ENCODE measurements at regions not wholly inside any gene's neighbourhood (a gene's known extent, or its start where the extent isn't known, plus 50 kb on each side); places are given as distances from the start of the nearest gene placed in this dataset.

DNA sequence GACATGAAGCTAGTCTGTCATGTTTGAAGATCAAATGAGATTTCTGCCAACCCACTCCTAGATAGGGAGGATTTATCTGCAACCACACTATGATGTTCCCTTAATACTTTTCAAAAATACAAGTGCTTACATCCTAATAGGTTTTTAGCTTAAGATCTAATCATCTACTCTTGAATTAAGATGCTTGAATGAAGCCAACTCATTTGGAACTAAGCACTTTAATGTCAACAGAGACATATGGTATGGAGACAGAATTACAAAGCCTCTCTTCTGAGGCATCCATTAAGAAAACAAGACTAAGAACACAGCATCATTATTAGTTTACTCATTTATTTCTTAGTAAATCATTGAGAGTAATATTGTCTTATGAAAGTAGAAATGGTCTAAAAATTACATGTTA lies 139.3 kb upstream of the NFIB start:
- TF ChIP-seq, protein P1, sequence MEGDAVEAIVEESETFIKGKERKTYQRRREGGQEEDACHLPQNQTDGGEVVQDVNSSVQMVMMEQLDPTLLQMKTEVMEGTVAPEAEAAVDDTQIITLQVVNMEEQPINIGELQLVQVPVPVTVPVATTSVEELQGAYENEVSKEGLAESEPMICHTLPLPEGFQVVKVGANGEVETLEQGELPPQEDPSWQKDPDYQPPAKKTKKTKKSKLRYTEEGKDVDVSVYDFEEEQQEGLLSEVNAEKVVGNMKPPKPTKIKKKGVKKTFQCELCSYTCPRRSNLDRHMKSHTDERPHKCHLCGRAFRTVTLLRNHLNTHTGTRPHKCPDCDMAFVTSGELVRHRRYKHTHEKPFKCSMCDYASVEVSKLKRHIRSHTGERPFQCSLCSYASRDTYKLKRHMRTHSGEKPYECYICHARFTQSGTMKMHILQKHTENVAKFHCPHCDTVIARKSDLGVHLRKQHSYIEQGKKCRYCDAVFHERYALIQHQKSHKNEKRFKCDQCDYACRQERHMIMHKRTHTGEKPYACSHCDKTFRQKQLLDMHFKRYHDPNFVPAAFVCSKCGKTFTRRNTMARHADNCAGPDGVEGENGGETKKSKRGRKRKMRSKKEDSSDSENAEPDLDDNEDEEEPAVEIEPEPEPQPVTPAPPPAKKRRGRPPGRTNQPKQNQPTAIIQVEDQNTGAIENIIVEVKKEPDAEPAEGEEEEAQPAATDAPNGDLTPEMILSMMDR (IDR thresholded peaks at IDR 0.05), result no peak
- TF ChIP-seq POLR2AphosphoS5 (IDR thresholded peaks at IDR 0.05) (no peak), POLR2A (IDR thresholded peaks at IDR 0.05) (no peak)
